Fibroblast of lung (primary cell): ENCODE measurements at regions not wholly inside any gene's neighbourhood (a gene's known extent, or its start where the extent isn't known, plus 50 kb on each side); places are given as distances from the start of the nearest gene placed in this dataset.

Experiments
- DNase-seq, 2 donors: peaks; one replicate each; pipeline versions ENCODE4 v3.0.0 to v3.0.0-alpha.2; 2010; ENCODE audit warnings: low read depth in 2 of 2
- H2AFZ ChIP-seq: 2 replicates; pipeline ENCODE4 v1.5.1; 2012; ENCODE audit warnings: low read length, control low read depth, inconsistent platforms
- H3K27ac ChIP-seq: 2 replicates; pipeline ENCODE4 v1.5.1; 2011; ENCODE audit warnings: low read length, control low read depth; ENCODE audit not compliant: insufficient read depth
- H3K27me3 ChIP-seq: 2 replicates; pipeline ENCODE4 v1.5.1; 2011; ENCODE audit warnings: mild to moderate bottlenecking, low read length; ENCODE audit not compliant: control insufficient read depth, insufficient read depth
- H3K36me3 ChIP-seq: 2 replicates; pipeline ENCODE4 v1.5.1; 2011; ENCODE audit warnings: low read length; ENCODE audit not compliant: control insufficient read depth, insufficient read depth
- H3K4me1 ChIP-seq: 2 replicates; pipeline ENCODE4 v1.5.1; 2011; ENCODE audit warnings: low read length; ENCODE audit not compliant: control insufficient read depth, insufficient read depth; ENCODE audit errors: extremely low read depth
- H3K4me2 ChIP-seq: 2 replicates; pipeline ENCODE4 v1.5.1; 2011; ENCODE audit warnings: low read length, control low read depth; ENCODE audit not compliant: insufficient read depth; ENCODE audit errors: extremely low read depth
- H3K4me3 ChIP-seq, 4 experiments: fragments of 200-600 bp in 1 of 4; sonication (generic) in 1 of 4; replicated peaks in 1 of 4; 2 replicates each; pipeline ENCODE4 v1.5.1; 2011 to 2016; ENCODE audit warnings: low read length in 4 of 4, low read depth in 3 of 4, mild to moderate bottlenecking in 3 of 4, control low read depth in 2 of 4, inconsistent platforms in 1 of 4, mixed read lengths in 1 of 4; ENCODE audit not compliant: insufficient read depth in 1 of 4; ENCODE audit errors: control extremely low read depth in 1 of 4
- H3K79me2 ChIP-seq: 2 replicates; pipeline ENCODE4 v1.5.1; 2012; ENCODE audit warnings: mild to moderate bottlenecking, low read length, inconsistent platforms; ENCODE audit not compliant: control insufficient read depth, insufficient read depth
- H3K9ac ChIP-seq: 2 replicates; pipeline ENCODE4 v1.5.1; 2011; ENCODE audit warnings: mild to moderate bottlenecking, low read length, control low read depth; ENCODE audit not compliant: insufficient read depth
- H3K9me3 ChIP-seq: 2 replicates; pipeline ENCODE4 v1.5.1; 2012; ENCODE audit warnings: low read depth, low read length; ENCODE audit not compliant: control insufficient read depth, insufficient read depth
- H4K20me1 ChIP-seq: 2 replicates; pipeline ENCODE4 v1.5.1; 2011; ENCODE audit warnings: low read length; ENCODE audit not compliant: control insufficient read depth, insufficient read depth; ENCODE audit errors: extremely low read depth
- CTCF ChIP-seq, 2 donors: IDR thresholded peaks in 1 of 2; conservative IDR thresholded peaks in 1 of 2; 1 replicate in 1 of 2; 2 replicates in 1 of 2; pipeline ENCODE4 v1.5.1; 2011 to 2012; ENCODE audit warnings: low read length in 2 of 2, control low read depth in 1 of 2, inconsistent platforms in 1 of 2, low read depth in 1 of 2, mild to moderate bottlenecking in 1 of 2
- EZH2 ChIP-seq: IDR thresholded peaks from 2 replicates; pipeline ENCODE4 v1.5.1; 2012; ENCODE audit warnings: low read length, control low read depth, mild to moderate bottlenecking; ENCODE audit errors: missing control alignments

DNA sequence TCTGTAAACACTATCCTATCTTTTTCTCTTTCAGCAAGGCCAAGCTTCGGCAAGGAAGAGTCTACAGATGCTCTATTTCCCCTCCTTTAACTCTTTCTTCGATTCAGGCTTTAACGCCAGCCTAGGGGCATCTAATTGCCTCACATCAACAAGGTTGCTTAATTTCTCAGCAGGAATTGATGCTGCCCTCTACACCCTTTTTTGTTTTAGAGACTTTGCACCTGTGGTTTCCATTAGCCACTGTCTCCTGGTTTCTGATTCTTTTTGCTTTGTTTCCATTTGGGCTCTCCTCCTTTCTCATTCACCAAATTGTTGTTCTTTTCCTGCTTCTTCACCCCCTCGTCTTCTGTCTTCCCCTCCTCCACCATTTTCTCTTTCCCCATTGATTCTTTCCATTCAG lies 202.4 kb upstream of the HMCN1 start:
- H3K4me3 ChIP-seq = no peak overlapping the region
- H3K9me3 ChIP-seq = no peaks in the 10 kb centered on the region
- no peaks in the 10 kb centered on the region for H4K20me1 ChIP-seq
- H3K4me2 ChIP-seq = no peak overlapping the region
- no peak overlapping the region for H3K27ac ChIP-seq
- H3K27me3 ChIP-seq = no peaks in the 10 kb centered on the region
- no peak for TF ChIP-seq CTCF (conservative IDR thresholded peaks at IDR 0.05 in 1 of 2, IDR thresholded peaks at IDR 0.05 in 1 of 2; ENCODE audit: low read depth in 1 of 2, low read length in 2 of 2)
- no peak for TF ChIP-seq EZH2
- no peaks in the 10 kb centered on the region for H3K79me2 ChIP-seq
- no peak for DNase-seq
- no peaks in the 10 kb centered on the region for H3K4me1 ChIP-seq
- no peaks in the 10 kb centered on the region for H3K36me3 ChIP-seq
- H3K9ac ChIP-seq = no peak overlapping the region
- H2AFZ ChIP-seq = no peak overlapping the region

DNA sequence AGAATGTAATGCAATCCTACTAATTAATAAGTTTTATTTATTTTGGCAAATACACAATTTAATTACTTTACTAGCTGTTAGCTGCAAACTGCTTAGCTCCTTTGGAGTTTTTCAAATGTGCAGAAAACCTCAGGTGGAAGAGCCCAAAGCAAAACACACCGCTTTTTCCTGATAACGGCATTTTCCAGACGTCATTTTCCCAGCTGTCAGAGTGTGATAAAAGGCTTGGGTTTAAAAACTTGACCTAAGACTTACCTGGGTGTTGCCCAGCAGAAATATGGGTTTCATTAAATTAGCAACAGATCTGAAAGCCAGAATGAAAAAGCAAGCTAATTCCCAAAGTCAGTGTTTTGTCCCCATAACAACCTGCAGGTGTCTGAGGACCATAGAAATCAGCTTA lies 204.0 kb upstream of the HMCN1 start:
- DNase-seq = no peak
- no peak overlapping the region for H3K9ac ChIP-seq
- no peaks in the 10 kb centered on the region for H3K79me2 ChIP-seq
- no peak overlapping the region for H2AFZ ChIP-seq
- H3K27ac ChIP-seq = no peak overlapping the region
- H3K36me3 ChIP-seq = no peaks in the 10 kb centered on the region
- H3K27me3 ChIP-seq = no peaks in the 10 kb centered on the region
- no peaks in the 10 kb centered on the region for H3K9me3 ChIP-seq
- TF ChIP-seq CTCF (conservative IDR thresholded peaks at IDR 0.05 in 1 of 2, IDR thresholded peaks at IDR 0.05 in 1 of 2; ENCODE audit: low read depth in 1 of 2, low read length in 2 of 2) (no peak), EZH2 (no peak)
- no peak overlapping the region for H3K4me3 ChIP-seq
- H4K20me1 ChIP-seq = no peaks in the 10 kb centered on the region
- no peaks in the 10 kb centered on the region for H3K4me1 ChIP-seq
- no peak overlapping the region for H3K4me2 ChIP-seq

DNA sequence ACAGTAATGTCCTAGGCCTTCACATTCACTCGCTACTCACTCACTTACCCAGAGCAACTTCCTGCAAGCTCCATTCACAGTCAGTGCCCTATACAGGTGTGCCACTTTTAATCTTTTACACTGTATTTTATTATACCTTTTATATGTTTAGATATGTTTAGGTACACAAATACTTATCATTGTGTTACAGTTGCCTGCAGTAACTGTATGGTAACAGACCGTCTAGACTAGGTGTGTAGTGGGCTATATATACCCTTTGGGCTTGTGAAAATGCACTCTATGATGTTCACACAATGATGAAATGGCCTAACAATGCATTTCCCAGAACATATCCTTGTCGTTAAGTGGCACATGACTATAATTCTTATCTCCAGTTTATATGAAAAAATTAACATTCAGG lies 204.5 kb upstream of the HMCN1 start:
- Histone ChIP-seq H3K9me3 (no peaks in the 10 kb centered on the region), H3K9ac (no peak overlapping the region), H3K79me2 (no peaks in the 10 kb centered on the region), H4K20me1 (no peaks in the 10 kb centered on the region), H3K4me2 (no peak overlapping the region), H3K27me3 (no peaks in the 10 kb centered on the region), H3K27ac (no peak overlapping the region), H3K36me3 (no peaks in the 10 kb centered on the region), H3K4me3 (no peak overlapping the region), H3K4me1 (no peaks in the 10 kb centered on the region), H2AFZ (no peak overlapping the region)
- TF ChIP-seq EZH2 (no peak), CTCF (conservative IDR thresholded peaks at IDR 0.05 in 1 of 2, IDR thresholded peaks at IDR 0.05 in 1 of 2; ENCODE audit: low read depth in 1 of 2, low read length in 2 of 2) (no peak)
- DNase-seq = no peak
